ENCODE measurements at regions not wholly inside any gene's neighbourhood (a gene's known extent, or its start where the extent isn't known, plus 50 kb on each side); places are given as distances from the start of the nearest gene placed in this dataset.

DNA sequence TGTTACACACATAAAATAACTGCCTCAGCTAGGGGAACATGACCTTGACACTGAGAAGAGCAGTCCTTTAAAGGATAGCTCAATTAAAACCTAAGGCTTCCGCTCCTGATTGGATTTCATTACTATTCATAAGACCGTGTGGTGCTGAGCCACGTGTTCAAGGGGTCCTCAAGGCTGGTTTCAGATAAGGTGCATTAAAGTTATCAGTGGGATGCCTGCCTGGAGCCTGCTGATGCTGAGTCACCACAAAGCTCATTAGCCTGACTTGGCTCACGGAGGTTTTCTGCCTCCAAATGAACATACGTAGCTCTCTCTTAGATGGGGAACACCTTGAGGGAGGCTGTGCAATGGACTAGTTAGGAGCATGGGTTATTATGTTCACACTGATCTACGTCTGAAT is 518.9 kb downstream of the TDRD15 start:
- no peak for DNase-seq (ENCODE audit: low read depth)
- TF ChIP-seq, protein P1, sequence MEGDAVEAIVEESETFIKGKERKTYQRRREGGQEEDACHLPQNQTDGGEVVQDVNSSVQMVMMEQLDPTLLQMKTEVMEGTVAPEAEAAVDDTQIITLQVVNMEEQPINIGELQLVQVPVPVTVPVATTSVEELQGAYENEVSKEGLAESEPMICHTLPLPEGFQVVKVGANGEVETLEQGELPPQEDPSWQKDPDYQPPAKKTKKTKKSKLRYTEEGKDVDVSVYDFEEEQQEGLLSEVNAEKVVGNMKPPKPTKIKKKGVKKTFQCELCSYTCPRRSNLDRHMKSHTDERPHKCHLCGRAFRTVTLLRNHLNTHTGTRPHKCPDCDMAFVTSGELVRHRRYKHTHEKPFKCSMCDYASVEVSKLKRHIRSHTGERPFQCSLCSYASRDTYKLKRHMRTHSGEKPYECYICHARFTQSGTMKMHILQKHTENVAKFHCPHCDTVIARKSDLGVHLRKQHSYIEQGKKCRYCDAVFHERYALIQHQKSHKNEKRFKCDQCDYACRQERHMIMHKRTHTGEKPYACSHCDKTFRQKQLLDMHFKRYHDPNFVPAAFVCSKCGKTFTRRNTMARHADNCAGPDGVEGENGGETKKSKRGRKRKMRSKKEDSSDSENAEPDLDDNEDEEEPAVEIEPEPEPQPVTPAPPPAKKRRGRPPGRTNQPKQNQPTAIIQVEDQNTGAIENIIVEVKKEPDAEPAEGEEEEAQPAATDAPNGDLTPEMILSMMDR (conservative IDR thresholded peaks at IDR 0.05; ENCODE audit: low read length): no peak
- no peak overlapping the region for H3K4me3 ChIP-seq (ENCODE audit: low read length)

DNA sequence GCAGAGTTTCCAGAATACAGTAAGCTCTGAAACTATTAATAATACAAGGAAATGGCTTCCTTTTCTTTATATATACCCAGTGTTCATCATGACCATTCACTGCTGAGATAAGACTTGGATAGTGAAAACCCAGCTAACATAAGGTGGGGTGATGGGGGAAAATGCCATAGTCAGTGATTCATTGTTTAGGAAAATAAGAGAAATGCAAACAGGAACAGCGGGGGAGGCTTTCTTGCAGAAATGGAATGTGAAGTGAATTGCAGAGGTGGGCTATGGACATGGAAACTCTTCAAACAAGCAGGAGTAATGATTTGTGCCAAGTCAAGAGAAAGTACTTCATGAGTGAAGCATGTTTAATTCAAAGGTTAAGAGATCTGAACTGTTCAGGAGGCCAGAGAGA is 519.4 kb downstream of the TDRD15 start:
- no peak for DNase-seq (ENCODE audit: low read depth)
- no peak overlapping the region for H3K4me3 ChIP-seq (ENCODE audit: low read length)
- TF ChIP-seq, protein P1 (conservative IDR thresholded peaks at IDR 0.05; ENCODE audit: low read length): no peak

DNA sequence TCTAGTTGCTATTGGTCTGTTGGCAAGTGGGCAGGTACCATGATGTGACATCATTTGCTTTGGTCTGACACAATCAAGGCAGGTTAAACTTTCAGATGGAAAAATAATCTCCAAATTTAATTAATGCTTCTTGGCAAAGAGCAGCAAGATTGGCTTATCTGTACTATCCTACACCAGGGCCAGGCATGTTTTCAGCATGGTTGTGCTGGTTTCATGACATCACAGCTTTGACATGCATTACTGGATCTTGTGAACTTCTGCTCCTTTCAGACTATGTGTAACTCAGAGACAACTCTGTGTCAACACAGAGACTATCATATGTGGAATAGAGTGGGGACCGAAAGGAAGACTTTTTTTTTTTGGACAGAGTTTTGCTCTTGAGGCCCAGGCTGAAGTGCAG is 520.5 kb downstream of the TDRD15 start:
- DNase-seq (ENCODE audit: low read depth): no peak
- H3K4me3 ChIP-seq (ENCODE audit: low read length): no peak overlapping the region
- TF ChIP-seq, protein P1 (conservative IDR thresholded peaks at IDR 0.05; ENCODE audit: low read length): no peak

DNA sequence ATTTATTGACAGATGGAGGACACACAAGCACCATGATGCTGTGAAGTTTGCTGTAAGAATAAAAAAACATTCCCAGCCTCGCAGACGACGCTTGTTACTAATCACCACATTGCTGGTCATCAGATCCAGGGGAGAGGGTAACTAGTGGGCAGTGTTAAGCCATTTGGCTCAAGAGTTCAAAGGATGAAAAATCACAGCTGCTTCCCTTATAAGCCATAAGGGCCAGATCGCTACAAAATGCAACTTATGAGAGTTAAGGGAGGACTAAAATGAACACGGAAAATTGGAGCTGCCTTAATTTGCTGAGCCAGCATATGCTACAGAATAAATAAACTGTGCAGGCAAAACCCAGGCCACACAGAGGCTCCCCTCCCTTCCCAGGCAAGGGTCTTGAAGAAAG is 522.6 kb downstream of the TDRD15 start:
- DNase-seq (ENCODE audit: low read depth): no peak
- H3K4me3 ChIP-seq (ENCODE audit: low read length): no peak overlapping the region
- TF ChIP-seq, protein P1 (conservative IDR thresholded peaks at IDR 0.05; ENCODE audit: low read length): no peak

DNA sequence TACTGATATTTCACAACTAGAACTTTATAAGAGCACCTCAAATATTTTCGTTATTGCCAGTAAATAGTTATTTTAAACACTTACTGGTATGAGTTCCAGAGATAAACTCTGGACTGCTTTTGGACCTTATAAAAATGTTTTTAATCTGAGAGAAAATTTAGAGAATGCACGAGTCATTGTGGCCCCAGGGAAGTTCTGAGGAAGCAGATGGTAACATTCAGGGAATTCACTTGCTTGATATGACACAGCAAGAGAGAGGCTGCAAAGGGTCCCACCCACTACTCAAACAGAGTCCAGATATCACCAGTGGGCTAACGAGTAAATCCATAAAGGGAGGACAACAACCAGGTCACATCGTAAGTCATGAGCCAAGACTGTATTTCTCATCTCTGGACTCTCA is 526.8 kb downstream of the TDRD15 start:
- TF ChIP-seq, protein P1 (conservative IDR thresholded peaks at IDR 0.05; ENCODE audit: low read length): no peak

DNA sequence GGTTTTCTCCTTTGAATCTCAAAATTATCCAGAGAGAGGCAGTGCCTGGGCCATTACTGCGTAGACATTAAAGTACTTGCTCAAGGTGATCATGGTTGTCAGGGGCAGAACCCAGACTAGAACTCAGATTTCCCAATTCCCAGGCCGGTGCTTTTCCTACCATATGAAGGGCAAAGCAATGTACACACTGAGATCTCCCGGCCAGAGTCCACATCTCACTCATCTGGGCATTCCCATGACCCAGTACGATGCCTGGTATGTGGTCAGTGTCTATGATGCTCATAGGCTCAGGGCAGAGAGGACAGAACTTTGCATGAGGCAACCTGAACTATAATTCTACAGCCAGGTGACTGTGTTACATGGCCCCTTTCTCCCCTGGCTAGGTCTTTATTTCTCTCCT is 531.4 kb downstream of the TDRD15 start:
- no peak for DNase-seq (ENCODE audit: low read depth)
- TF ChIP-seq, protein P1 (conservative IDR thresholded peaks at IDR 0.05; ENCODE audit: low read length): no peak

More for the DNA sequence above, 526.8 kb downstream of the TDRD15 start:
- DNase-seq (ENCODE audit: low read depth): no peak
- no peak overlapping the region for H3K4me3 ChIP-seq (ENCODE audit: low read length)

DNA sequence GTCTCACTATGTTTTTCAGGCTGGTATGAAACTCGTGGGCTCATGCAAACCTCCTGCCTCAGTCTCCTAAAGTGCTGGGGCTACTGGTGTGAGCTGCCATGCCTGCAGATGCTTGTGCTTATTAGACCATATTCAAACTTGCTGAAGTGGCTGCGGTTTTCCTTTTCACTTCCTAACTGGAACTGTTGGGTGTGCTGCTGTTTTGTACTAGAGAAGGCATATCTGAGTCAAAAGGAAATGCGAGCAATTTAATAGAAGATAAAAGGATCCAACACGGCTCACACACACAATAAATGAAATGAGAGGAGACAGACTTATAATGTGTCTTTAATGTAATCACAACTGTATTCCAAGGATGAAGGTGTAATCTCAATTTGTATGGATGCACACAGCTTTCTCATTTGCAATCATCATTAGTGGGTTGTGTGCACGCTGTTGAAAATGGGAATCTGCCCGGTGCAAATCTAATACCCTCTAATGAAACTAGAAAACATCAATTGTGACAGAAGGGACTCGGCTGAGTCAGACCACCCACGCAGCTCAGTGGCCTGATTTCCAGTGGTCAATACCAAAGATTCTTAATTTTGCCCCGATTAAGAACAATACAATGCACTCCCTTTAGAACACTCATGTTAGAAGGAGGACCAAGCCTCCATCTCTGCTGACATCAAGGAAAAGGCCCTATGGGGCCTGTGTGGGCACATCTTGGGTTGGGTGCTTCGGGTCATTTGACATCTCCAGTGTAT is 532.7 kb downstream of the TDRD15 start:
- DNase-seq (ENCODE audit: low read depth): no peak
- H3K4me3 ChIP-seq (ENCODE audit: low read length): no peak overlapping the region
- TF ChIP-seq, protein P1 (conservative IDR thresholded peaks at IDR 0.05; ENCODE audit: low read length): no peak

More for the DNA sequence above, 531.4 kb downstream of the TDRD15 start:
- H3K4me3 ChIP-seq (ENCODE audit: low read length): no peak overlapping the region

Measured in AG10803 (cell line).